Testis (tissue), 2 donors: ENCODE measurements at regions not wholly inside any gene's neighbourhood (a gene's known extent, or its start where the extent isn't known, plus 50 kb on each side); places are given as distances from the start of the nearest gene placed in this dataset.

ENCODE experiments used
- POLR2A ChIP-seq: fragments of 450-650 bp; IDR thresholded peaks from one replicate; pipeline ENCODE4 v1.6.1; 2017; ENCODE audit warnings: antibody characterized with exemption, mild to moderate bottlenecking, moderate library complexity
- TF ChIP-seq, protein P1 (sequence below), 3 experiments: fragments of 450-650 bp in 2 of 3; fragments of 200-600 bp in 1 of 3; sonication (generic) in 1 of 3; IDR thresholded peaks; one replicate each; pipeline ENCODE4 v1.5.1; 2016 to 2019; ENCODE audit warnings: antibody characterized with exemption in 3 of 3, mild to moderate bottlenecking in 2 of 3, moderate library complexity in 1 of 3

GRCh38 chr22:48138855-48139254, 1376.4 kb downstream of the TBC1D22A start:
- TF ChIP-seq, protein P1, sequence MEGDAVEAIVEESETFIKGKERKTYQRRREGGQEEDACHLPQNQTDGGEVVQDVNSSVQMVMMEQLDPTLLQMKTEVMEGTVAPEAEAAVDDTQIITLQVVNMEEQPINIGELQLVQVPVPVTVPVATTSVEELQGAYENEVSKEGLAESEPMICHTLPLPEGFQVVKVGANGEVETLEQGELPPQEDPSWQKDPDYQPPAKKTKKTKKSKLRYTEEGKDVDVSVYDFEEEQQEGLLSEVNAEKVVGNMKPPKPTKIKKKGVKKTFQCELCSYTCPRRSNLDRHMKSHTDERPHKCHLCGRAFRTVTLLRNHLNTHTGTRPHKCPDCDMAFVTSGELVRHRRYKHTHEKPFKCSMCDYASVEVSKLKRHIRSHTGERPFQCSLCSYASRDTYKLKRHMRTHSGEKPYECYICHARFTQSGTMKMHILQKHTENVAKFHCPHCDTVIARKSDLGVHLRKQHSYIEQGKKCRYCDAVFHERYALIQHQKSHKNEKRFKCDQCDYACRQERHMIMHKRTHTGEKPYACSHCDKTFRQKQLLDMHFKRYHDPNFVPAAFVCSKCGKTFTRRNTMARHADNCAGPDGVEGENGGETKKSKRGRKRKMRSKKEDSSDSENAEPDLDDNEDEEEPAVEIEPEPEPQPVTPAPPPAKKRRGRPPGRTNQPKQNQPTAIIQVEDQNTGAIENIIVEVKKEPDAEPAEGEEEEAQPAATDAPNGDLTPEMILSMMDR (IDR thresholded peaks at IDR 0.05): no peak
- TF ChIP-seq POLR2A: no peak
